Hindlimb muscle (tissue), 1 donor: ENCODE measurements at regions not wholly inside any gene's neighbourhood (a gene's known extent, or its start where the extent isn't known, plus 50 kb on each side); places are given as distances from the start of the nearest gene placed in this dataset.

ENCODE experiments used
- DNase-seq: peaks from one replicate; pipeline ENCODE4 v3.0.0-alpha.2; 2013

- no peak for DNase-seq
These were observed 200.4 kb upstream of the FGGY start for GRCh38 chr1:59096501-59096900.

DNA sequence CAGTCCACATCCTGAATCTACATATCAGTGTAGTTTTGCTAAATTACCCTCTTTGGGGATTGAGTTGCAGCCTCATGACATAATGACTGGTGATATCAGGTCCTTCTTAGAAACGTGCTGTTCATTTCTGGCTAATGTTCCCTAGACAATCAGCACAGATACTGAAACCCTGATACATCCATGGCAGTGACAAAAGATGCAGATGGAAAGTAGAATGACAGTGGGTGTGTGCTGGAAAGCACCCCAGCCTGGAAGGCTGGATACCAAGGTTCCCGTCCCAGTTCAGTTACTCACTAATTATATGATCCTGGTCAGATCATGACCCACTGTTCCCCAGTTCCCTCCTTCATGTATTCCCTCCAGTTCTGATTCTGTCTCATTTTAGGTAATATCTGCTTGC lies 198.2 kb upstream of the FGGY start:
- no peak for DNase-seq

GRCh38 chr1:59100708-59101374 lies 196.1 kb upstream of the FGGY start:
- DNase-seq, result no peak

- no peak for DNase-seq
These were observed 195.4 kb upstream of the FGGY start for GRCh38 chr1:59101518-59101917.

GRCh38 chr1:59103457-59103856 lies 193.4 kb upstream of the FGGY start:
- DNase-seq, result no peak

- no peak for DNase-seq
These were observed 192.6 kb upstream of the FGGY start for GRCh38 chr1:59104191-59104760.

DNA sequence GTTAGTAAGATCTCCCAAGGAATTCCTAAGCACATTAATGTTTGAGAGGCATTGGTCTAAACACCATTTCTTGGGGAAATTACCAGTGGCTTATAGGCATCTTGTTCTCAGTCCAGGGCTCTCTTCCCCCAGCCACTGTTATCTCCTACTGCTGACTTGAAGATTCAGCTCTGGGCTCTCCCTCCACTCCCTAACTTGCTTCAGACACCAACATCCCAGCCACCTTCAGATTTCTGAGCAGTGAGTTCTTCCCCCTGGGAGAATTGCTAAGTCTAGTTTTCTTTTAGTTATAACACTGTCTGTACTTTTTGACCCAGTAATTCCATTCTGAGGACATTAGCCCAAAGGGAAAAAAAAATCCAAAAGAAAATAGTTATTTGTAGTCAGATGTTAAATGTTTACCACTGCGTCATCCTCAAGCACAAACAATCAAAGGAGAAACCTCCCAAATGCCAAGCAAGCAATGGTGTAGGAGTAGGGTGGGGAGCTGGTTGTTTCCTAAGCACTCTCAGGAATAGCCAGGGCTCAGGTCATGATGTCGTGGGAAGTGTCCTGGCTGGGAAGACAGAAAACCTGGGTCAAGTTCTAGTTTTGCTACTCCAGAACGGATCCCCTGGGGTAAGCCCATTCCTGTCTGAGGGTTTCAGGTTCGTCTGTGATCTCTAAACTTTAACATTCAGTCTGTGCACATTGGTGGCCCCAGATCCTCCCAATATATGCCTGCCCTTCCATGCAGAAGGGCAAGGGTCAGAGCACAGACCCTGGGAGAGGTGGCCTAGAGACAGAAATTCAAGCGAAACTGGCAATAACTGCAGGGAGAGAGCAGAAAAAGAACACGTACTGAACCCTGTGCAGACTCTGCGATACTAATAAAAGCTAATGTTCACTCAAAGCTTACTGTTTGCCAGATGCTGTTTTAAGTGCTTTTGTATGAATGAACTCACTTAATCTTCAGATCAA lies 191.1 kb upstream of the FGGY start:
- no peak for DNase-seq

- DNase-seq, result no peak
These were observed 189.4 kb upstream of the FGGY start for GRCh38 chr1:59107516-59107915.

GRCh38 chr1:59107916-59108315 lies 189.0 kb upstream of the FGGY start:
- DNase-seq, result no peak

GRCh38 chr1:59108481-59109317 lies 188.2 kb upstream of the FGGY start:
- DNase-seq, result no peak

GRCh38 chr1:59110271-59110670 lies 186.6 kb upstream of the FGGY start:
- DNase-seq, result no peak

DNA sequence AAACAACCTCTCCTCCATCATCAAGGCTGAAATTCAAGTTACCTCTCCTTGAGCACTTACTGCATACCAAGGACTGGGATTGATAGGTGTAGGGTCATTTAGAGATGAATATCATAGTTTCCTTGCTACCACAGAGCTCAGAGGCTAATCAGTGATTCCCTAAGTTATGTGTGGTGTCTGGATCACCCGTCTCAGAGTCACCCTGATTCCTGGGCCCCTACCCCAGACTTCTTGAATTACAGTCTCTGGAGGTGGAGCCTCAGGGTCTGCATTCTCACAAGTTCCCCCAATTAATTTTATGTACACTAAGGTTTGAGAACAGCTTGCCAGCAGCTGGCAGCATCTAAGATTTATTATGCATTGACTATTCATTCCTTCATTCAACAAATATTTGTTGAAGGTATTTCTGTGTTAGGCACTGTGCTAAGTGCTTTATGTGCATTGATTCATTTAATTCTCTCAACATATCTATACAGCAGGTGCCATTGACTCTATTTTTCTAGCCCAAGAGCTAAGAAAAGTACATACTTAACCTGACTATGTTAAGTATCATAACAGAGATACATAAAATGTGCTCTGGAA lies 182.9 kb upstream of the FGGY start:
- DNase-seq, result no peak

DNA sequence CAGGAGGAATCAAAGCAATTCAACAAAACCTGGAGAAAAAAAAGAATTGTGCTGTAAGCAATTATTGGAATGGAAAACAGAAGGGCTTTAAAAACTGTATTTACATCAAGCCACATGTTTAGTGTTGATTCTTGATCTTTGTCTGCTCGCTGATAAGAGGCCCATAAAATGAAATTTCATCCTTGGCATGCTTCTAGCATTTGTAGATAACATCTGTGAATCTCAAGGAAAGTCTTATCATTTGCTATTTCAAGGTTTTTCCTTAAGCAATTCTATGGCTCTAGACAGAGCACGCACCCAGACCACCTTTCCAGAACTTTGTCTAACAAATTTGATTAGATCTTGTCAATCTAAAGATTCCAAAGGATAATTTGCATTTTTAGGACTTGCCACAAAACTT lies 181.0 kb upstream of the FGGY start:
- no peak for DNase-seq

- DNase-seq, result no peak
These were observed 179.9 kb upstream of the FGGY start for GRCh38 chr1:59116920-59117542.

DNA sequence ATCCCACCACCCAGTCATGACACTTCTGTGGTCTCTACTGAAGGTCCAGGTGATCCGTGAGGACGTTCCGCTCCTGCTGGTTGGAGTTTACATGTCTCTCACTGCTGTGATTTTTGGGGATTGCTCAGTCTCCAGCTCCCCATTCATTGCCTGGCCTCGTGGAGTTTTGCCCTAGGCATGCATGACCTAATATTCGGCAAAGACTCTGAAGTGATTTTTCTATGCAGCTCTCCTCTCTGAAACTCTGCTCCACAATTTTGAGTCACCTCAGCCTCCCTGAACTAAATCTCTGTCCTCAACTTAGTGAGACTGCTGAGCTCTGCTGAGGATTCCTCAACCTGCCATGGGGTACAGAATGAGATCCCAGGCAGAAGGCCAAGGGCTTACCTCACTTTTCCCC lies 174.4 kb upstream of the FGGY start:
- DNase-seq, result no peak

- DNase-seq, result no peak
These were observed 173.7 kb upstream of the FGGY start for GRCh38 chr1:59123081-59123681.

DNA sequence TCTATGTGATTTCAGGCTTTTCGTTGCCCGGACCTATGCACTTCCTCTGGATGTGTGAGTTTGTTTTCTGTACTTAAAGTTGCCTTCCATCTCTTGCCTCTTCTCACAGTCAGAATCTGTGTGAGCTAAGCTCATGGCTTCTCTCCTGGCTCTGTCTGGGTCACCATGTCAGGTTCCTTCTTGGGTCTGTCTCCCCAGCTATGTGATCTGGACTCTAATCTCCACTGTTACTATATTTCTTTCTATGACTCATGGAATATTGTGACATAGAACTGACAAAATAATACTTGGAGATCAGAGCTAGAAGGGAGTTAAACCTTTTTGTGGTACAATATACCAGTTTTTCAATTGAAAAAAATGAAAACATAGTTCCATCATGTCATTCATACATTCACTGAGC lies 172.7 kb upstream of the FGGY start:
- no peak for DNase-seq

DNA sequence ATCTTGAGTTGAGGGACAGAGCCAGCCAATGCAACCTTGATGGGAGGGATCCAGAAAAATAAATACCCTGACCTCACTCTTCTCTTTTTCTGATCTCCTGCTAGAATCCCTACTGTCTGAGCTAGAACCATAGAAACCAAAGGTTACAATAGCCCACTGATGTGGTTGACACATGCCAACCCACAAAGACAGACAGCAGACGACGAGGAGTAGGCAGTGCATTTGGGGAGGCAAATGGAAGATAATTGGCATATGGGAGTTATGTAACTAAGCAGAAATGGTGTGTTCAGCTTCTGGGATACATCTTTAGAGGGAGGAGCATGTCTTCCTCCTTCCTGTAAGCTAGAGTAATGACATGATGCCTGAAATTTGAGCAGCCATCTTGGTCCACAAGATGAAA lies 171.7 kb upstream of the FGGY start:
- no peak for DNase-seq

DNA sequence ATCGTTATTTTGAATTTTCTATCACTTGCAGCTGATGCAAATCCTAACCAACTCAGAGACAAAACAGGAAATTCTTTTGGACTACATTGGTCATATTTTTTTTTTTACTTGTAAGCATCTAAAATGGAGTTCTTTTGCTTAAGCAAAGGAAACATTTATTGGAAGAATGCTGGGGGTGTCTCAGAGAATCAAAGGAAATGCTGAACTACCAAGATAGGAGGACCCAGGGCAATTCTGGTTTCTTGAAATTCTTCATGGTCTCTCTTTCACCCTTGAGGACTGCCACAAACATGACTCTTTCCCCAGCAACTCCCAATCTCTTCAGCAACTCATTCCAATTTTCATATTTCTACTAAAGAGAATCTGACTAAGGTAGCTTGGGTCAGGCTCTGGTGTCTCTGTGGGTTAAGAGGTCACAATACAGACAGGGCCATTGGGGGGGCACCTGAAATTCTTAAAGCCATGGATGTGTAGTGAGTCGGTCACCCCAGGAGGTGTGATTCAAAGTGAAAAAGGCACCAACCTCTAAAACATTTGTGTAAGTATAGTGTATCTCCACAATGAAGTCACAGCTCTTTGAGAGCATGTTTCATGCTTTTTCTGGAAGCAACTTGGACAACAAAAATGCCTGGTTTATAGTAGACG lies 171.1 kb upstream of the FGGY start:
- DNase-seq, result no peak

DNA sequence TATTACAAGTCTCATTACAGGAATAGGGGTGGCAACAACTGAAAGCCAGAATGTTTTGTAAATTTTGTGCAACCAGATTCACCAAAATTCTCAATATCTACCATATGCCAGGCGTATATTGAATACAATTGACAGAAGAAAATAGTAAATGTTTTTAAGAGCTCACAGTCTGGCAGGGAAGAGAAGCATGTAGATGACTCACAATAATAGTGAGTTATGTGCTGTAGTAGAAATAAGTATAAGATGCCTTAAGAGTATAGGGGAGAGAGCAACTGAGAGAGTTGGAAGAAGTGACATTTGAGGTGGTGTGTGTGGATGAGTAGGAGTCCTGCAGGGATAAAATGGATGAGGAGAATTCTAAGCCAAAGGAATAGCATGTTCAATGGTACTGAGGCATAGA lies 170.5 kb upstream of the FGGY start:
- no peak for DNase-seq

DNA sequence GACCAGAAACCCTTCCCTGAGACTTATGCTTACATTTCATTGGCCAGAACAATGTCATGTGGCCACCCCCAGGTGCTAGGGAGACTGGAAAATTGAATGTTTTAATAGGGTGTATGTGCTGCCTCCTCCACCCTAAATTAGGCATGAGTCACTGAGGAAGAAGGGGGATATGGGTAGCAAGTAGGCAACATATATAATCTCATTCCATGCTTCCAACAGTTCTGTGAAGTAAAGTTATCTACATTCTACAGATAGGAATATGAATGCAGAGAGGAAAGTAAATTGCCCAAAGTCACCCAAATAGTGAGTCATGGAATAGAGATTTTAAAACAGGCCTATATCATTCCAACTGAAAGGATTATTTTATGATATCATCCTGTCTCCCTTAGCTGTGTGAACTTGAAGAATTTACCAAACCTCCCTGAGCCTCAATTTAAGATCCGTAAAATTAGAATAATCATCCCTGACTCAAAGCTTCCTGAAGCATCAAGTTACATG lies 168.6 kb upstream of the FGGY start:
- DNase-seq, result no peak
